Keratinocyte (primary cell): ENCODE measurements at regions not wholly inside any gene's neighbourhood (a gene's known extent, or its start where the extent isn't known, plus 50 kb on each side); places are given as distances from the start of the nearest gene placed in this dataset.

Experiments used
- DNase-seq: peaks from one replicate; pipeline ENCODE4 v3.0.0-alpha.2; 2011; ENCODE audit warnings: low read depth, missing footprints, low spot score
- FAIRE-seq: peaks from 2 replicates; lab custom pipeline; 2011; peaks lifted over from hg19 to GRCh38; lab: Jason Lieb, UNC
- H2AFZ ChIP-seq: 2 replicates; pipeline ENCODE4 v1.6.0; 2012; ENCODE audit warnings: low read length, control low read depth, inconsistent platforms; ENCODE audit not compliant: control insufficient read depth
- H3K27ac ChIP-seq: 2 replicates; pipeline ENCODE4 v1.5.1; 2011; ENCODE audit warnings: low read length; ENCODE audit not compliant: control insufficient read depth, insufficient read depth
- H3K27me3 ChIP-seq: 3 replicates; pipeline ENCODE4 v1.6.0; 2011; ENCODE audit warnings: low read length; ENCODE audit not compliant: control insufficient read depth, insufficient read depth; ENCODE audit errors: extremely low read depth
- H3K36me3 ChIP-seq, 2 experiments: 2 replicates in 1 of 2; 3 replicates in 1 of 2; pipeline ENCODE4 v1.5.1; 2011; ENCODE audit warnings: low read length in 2 of 2, mild to moderate bottlenecking in 1 of 2; ENCODE audit not compliant: control insufficient read depth in 2 of 2, insufficient read depth in 2 of 2; ENCODE audit errors: extremely low read depth in 1 of 2
- H3K4me1 ChIP-seq: 3 replicates; pipeline ENCODE4 v1.5.1; 2011; ENCODE audit warnings: low read length; ENCODE audit not compliant: control insufficient read depth, insufficient read depth; ENCODE audit errors: extremely low read depth
- H3K4me2 ChIP-seq: 3 replicates; pipeline ENCODE4 v1.6.0; 2011; ENCODE audit warnings: low read depth, low read length; ENCODE audit not compliant: control insufficient read depth, insufficient read depth; ENCODE audit errors: extremely low read depth
- H3K4me3 ChIP-seq, 3 experiments: fragments of 200-600 bp in 1 of 3; sonication (generic) in 1 of 3; 2 replicates in 2 of 3; 3 replicates in 1 of 3; pipeline ENCODE4 v1.5.1; 2011 to 2016; ENCODE audit warnings: low read length in 3 of 3, mild to moderate bottlenecking in 3 of 3, control low read depth in 2 of 3, inconsistent platforms in 1 of 3, low read depth in 1 of 3, mixed read lengths in 1 of 3, mixed run types in 1 of 3, moderate library complexity in 1 of 3; ENCODE audit not compliant: control insufficient read depth in 2 of 3, insufficient read depth in 2 of 3; ENCODE audit errors: extremely low read depth in 1 of 3
- H3K79me2 ChIP-seq: 2 replicates; pipeline ENCODE4 v1.6.0; 2012; ENCODE audit warnings: low read length; ENCODE audit not compliant: control insufficient read depth, insufficient read depth
- H3K9ac ChIP-seq: 3 replicates; pipeline ENCODE4 v1.6.0; 2011; ENCODE audit warnings: low read length; ENCODE audit not compliant: control insufficient read depth, insufficient read depth; ENCODE audit errors: extremely low read depth
- H3K9me1 ChIP-seq: 3 replicates; pipeline ENCODE4 v1.6.0; 2011; ENCODE audit warnings: low read length; ENCODE audit not compliant: control insufficient read depth, insufficient read depth; ENCODE audit errors: extremely low read depth
- H3K9me3 ChIP-seq: 2 replicates; pipeline ENCODE4 v1.5.1; 2012; ENCODE audit warnings: low read depth, low read length; ENCODE audit not compliant: control insufficient read depth
- H4K20me1 ChIP-seq: 3 replicates; pipeline ENCODE4 v1.6.0; 2011; ENCODE audit warnings: low read length; ENCODE audit not compliant: control insufficient read depth, insufficient read depth; ENCODE audit errors: extremely low read depth
- EZH2 ChIP-seq: IDR thresholded peaks from one replicate; pipeline ENCODE4 v1.6.1; 2012; ENCODE audit warnings: inconsistent platforms, mild to moderate bottlenecking, low read length, moderate library complexity
- dilution Hi-C: fragments of 300-500 bp; cut with MboI; formaldehyde crosslinking; loops from one replicate; pipeline ENCODE4 v1.7.0; 2020; ENCODE audit warnings: low sequenced_read_pairs; ENCODE audit not compliant: extremely low pct_ligation_motif_present
- TF ChIP-seq, protein P1 (sequence below), 3 experiments: IDR thresholded peaks in 1 of 3; conservative IDR thresholded peaks in 1 of 3; optimal IDR thresholded peaks in 1 of 3; 2 replicates in 2 of 3; 3 replicates in 1 of 3; pipeline versions ENCODE3 to v1.5.1; 2011; ENCODE audit warnings: low read length in 3 of 3, mild to moderate bottlenecking in 3 of 3, moderate library complexity in 2 of 3, control low read depth in 1 of 3, inconsistent platforms in 1 of 3; ENCODE audit not compliant: insufficient read depth in 2 of 3; ENCODE audit errors: extremely low read depth in 1 of 3

DNA sequence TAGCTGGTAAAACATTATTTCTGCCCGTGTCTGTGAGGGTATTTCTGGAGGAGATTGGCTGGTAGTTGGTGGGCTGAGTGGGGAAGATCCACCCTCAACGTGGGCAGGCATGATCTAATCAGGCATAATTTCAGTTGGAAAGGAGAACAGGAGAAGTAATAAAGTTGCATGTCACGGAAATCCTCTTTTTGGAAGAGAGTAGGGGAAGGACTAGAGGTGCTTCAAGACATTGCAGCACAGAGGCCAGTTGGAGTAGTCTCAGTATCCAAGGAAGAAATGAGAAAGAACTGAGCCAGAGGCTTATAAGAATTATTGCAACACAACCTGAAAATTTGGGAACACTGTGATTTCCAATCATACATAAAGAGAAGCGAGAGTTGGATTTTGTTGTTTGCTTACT is 1155.1 kb downstream of the FAM181B start:
- Histone ChIP-seq H3K4me2 (no peak overlapping the region), H2AFZ (no peak overlapping the region), H3K9me1 (no peaks in the 10 kb centered on the region), H3K9ac (no peak overlapping the region), H3K27me3 (no peaks in the 10 kb centered on the region), H3K9me3 (no peaks in the 10 kb centered on the region), H4K20me1 (no peaks in the 10 kb centered on the region), H3K4me3 (no peak overlapping the region), H3K4me1 (no peaks in the 10 kb centered on the region), H3K36me3 (no peaks in the 10 kb centered on the region), H3K79me2 (no peaks in the 10 kb centered on the region), H3K27ac (no peak overlapping the region)
- DNase-seq (no peak), FAIRE-seq (no peak)
- TF ChIP-seq EZH2, result no peak
- TF ChIP-seq, protein P1, sequence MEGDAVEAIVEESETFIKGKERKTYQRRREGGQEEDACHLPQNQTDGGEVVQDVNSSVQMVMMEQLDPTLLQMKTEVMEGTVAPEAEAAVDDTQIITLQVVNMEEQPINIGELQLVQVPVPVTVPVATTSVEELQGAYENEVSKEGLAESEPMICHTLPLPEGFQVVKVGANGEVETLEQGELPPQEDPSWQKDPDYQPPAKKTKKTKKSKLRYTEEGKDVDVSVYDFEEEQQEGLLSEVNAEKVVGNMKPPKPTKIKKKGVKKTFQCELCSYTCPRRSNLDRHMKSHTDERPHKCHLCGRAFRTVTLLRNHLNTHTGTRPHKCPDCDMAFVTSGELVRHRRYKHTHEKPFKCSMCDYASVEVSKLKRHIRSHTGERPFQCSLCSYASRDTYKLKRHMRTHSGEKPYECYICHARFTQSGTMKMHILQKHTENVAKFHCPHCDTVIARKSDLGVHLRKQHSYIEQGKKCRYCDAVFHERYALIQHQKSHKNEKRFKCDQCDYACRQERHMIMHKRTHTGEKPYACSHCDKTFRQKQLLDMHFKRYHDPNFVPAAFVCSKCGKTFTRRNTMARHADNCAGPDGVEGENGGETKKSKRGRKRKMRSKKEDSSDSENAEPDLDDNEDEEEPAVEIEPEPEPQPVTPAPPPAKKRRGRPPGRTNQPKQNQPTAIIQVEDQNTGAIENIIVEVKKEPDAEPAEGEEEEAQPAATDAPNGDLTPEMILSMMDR (optimal IDR thresholded peaks at IDR 0.05 in 1 of 3, IDR thresholded peaks at IDR 0.05 in 1 of 3, conservative IDR thresholded peaks at IDR 0.05 in 1 of 3; ENCODE audit: extremely low read depth in 1 of 3, insufficient read depth in 2 of 3, low read length in 3 of 3), result no peak
- dilution Hi-C loops, result no loop called here

DNA sequence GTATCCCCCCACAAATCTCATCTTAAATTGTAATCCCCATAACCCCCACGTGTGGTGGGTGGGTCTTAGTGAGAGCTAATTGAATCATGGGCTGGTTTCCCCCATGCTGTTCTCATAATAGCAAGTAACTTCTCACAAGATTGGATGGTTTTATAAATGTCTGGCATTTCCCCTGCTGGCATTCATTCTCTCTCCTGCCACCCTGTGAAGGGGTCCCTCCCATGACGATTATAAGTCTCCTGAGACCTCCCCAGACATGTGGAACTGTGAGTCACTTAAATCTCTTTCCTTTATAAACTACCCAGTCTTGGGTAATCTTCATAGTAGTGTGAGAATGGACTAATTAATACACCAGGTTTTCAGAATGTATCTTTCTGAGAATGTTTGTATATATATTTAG is 1159.4 kb downstream of the FAM181B start:
- no peaks in the 10 kb centered on the region for H3K36me3 ChIP-seq
- TF ChIP-seq, protein P1 (optimal IDR thresholded peaks at IDR 0.05 in 1 of 3, IDR thresholded peaks at IDR 0.05 in 1 of 3, conservative IDR thresholded peaks at IDR 0.05 in 1 of 3; ENCODE audit: extremely low read depth in 1 of 3, insufficient read depth in 2 of 3, low read length in 3 of 3), result no peak
- TF ChIP-seq EZH2, result no peak
- no peaks in the 10 kb centered on the region for H3K9me3 ChIP-seq
- no peak overlapping the region for H3K9ac ChIP-seq
- no peak for FAIRE-seq
- H3K27ac ChIP-seq, result no peak overlapping the region
- no peaks in the 10 kb centered on the region for H4K20me1 ChIP-seq
- dilution Hi-C loops, result no loop called here
- no peak overlapping the region for H3K4me3 ChIP-seq
- no peaks in the 10 kb centered on the region for H3K79me2 ChIP-seq
- no peaks in the 10 kb centered on the region for H3K27me3 ChIP-seq
- H2AFZ ChIP-seq, result no peak overlapping the region
- no peaks in the 10 kb centered on the region for H3K4me1 ChIP-seq
- DNase-seq, result no peak
- H3K9me1 ChIP-seq, result no peaks in the 10 kb centered on the region
- H3K4me2 ChIP-seq, result no peak overlapping the region
